NCI-H345 treated with DMSO at 0.1 percent for 48 hours (cell line): ENCODE measurements at regions not wholly inside any gene's neighbourhood (a gene's known extent, or its start where the extent isn't known, plus 50 kb on each side); places are given as distances from the start of the nearest gene placed in this dataset.
A peak's percentile ranks its signal among the peaks of the same experiment; 100 is the strongest.

Source experiments
- DNase-seq: peaks from one replicate; lab custom pipeline; 2025; ENCODE audit not compliant: unreplicated experiment; lab: John Stamatoyannopoulos, UW

DNA sequence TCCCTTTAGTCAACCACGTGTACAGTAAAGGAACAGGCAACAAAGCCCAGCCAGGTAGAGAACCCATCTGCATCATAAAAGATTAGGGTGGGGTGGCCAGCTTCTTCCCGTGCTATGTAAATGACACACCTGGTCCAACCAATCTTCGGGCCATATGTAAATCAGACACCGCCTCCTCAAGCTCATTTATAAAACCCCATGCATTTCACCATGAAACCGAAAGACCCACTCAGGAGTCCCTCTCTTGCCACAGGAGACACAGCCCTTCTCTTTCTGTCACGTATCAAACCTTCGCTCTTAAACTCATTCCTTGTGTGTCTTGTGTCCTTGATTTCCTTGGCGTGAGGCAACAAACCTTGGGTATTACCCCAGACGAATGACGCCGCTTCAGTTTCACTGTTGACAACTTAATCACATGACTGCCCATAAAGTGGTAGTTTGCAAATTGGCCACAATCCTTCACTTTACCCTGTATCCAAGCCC lies 59.8 kb upstream of the TBPL2 start:
- no peak for DNase-seq

DNA sequence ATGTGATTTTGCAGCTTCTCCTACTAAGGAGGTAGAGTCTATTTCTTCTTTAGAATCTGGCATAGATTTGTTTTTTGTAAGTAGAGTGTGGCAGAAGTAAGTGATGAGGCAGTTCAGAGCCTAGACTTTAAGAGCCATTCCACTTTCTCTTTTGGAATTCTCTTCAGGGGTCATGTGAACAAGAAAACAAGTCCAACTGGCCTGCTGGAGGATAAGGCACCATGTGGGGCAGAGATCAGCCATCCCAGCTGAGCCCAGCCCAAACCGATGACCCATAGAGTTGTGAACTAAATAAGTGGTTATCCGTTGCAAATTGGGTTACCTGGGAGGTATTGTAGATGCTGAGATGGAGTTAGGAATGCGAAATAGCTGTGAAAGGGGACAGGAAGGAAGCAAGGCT lies 60.3 kb upstream of the TBPL2 start:
- DNase-seq: no peak

DNA sequence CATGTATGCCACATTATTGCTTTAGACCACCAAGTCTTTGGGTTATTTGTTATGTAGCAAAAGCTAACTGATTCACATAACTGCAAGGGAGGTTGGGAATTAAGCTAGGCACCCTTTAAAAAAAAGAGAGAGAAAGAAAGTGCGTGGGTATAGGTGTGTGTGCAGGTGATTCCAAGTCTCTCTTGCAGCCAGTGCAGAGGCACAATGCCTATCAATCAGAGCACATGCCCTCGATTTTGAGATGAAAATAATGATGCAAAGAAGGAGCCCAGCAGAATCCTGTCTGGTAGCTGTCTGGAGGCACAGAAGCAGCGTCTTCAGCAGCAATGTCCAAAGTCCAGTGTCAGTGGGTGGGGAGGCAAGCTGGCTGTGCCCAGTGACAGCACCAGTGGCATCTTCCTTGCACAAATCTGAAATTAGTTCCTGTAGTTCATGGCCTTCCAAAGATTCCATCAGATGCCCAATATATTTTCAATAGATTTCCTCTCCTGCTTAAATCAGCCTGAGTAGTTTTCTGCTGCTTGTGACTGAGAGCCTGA lies 62.4 kb upstream of the TBPL2 start:
- no peak for DNase-seq

DNA sequence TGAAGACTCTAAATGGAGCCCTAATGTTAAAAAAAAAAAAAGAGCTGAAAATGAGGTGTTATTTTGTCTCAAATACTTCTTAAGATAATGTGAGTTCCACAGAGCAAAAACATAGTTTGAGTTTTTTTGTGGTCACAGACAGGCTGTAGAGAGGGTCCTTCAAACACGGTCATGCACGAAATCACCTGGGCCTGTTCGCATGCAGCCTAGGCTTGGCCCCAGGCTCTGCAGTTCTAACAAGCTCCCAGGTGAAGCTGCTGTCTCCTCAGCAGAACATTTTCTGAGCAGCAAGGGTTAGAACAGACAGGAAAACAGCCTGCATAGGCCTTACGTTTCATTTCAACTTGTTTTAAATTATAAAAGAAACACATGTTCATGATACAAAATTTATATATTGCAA lies 65.4 kb upstream of the TBPL2 start:
- peak; percentile 14 for DNase-seq

DNA sequence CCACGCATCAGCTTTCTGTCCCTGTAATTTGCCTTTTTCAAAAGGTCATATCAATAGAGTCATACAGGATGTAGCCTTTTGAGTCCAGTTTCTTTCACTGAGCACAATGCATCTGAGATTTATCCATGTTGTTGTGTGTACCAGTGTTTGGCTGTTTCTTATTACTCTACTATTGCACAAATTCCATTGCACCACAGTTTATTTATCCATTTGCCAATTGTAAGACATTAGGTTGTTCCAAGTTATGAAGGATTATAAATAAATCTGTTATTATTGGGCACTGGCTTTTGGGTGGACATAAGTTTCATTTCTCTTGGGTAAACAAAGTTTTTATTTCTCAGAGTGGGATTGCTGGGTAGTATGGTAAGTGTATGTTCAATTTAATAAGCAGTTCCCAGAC lies 68.3 kb upstream of the TBPL2 start:
- DNase-seq: no peak

DNA sequence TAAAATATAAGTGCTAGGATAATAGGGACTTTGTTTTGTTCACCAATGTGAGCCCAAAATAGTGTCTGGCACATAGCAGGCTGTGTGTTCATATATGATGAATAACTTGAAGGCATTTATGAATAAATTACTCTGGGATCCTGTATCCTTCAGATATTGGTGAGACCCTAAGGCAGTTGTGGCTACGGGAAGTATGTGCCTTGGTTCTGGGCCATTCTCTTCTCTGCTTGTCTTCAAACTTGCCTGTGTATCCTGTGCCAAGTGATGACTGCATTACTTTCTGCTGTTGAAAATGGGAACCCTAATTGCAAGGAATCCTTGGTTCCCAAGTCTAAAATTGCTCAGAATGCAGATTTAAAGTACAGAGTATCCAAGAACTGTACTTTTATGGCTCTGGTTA lies 67.6 kb upstream of the KTN1 start:
- DNase-seq: no peak

DNA sequence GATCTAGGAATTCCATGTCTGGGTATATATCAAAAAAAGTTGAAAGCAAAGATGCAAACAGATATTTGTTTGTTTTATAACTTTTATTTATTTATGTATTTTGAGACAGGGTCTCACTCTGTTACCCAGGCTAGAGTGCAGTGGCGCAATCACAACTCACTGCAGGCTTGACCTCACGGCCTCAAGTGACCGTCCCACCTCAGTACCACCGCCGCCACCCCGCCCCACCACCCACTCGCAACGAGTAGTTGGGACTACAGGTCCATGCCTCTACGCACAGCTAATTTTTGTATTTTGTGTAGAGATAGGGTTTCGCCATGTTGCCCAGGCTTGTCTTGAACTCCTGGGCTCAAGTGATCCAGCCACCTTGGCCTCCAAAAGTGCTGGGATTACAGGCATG lies 66.5 kb upstream of the KTN1 start:
- DNase-seq: no peak

DNA sequence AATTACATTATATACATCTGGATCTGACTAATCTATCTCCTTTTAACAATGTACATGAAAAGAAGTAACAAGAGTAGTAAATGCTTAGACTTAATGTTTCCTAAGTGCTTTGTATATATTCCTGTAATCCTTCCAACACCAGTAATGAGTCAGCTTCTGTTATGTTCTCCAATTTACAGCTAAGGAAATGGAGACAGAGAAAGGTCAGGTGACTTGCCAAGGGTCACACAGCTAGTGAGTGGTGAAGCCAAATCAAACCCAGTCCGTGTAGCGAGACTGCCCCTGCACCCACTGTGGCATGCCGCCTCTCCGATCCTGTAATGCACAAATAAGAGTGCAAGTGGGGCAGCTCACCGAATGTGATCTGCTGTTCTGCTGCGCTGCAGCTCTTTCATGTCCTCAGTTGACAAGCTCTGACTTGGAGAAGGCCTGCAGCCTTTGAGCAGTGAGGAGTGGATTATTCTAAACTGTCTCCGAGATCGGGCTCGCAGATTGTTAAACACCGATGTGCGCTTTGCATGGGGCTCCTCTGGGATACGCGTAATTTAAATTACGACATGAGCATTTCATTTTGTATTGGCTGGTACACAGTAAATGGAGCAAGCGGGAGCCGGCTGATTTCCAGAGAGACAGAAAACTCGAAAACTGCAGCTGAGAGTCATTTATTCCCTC lies 65.1 kb upstream of the KTN1 start:
- no peak for DNase-seq

DNA sequence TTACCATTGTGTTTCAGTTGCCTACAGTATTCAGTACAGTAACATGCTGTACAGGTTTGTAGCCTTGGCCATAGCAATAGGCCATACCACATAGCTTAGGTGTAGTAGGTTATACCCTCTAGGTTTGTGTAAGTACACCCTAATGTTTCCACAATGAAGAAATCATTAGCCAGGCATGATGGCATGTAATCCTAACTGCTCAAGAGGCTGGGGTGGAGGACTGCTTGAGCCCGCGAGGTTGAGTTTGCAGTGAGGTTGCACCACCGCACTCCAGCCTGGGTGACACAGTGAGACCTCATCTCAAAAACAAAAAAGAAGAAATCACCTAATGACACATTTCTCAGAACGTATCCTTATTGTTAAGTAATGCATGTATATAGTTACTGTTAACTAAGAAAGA lies 63.2 kb upstream of the KTN1 start:
- no peak for DNase-seq

DNA sequence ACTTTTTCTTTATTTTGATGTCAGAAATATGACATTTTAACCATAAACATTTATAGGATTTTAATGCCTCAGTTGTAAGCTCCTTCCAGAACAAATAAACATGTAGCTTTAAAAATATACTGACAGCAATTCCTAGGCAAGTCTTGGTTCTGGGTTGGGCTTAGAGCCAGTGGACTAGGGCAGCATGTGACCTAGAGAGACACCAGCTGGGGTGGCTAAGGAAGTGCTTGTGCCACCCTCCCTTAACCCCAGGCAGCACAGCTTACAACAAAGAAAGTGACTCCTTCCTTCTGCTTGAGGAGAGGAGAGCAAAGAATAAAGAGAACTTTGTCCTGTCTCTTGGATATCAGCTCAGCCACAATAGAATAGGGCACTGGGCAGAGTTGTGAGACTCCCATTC lies 61.6 kb upstream of the KTN1 start:
- DNase-seq: no peak

DNA sequence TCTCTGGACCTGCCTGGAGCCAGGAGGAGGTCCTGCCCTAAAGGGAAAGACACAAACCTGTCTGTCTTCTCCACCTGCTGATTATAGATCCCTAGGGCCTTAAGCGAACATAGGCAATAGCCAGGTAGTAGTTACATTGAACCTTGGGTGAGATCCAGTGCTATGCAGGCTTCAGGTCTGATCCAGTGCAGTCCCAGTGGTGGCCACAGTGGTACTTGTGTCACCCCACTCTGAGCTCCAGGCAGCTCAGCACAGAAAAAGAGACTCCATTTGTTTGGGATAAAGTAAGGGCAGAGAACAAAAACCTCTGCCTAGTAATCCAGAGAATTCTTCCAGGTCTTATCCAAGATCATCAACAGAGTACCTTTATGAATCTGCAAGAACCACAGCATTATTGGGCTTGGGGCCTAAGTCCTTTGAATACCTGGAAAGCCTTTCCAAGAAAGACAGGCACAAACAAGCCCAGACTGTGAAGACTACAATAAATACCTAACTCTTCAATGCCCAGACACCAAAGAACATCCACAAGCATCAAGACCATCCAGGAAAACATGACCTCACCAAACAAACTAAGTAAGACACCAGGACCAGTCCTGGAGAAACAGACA lies 60.4 kb upstream of the KTN1 start:
- DNase-seq: no peak

DNA sequence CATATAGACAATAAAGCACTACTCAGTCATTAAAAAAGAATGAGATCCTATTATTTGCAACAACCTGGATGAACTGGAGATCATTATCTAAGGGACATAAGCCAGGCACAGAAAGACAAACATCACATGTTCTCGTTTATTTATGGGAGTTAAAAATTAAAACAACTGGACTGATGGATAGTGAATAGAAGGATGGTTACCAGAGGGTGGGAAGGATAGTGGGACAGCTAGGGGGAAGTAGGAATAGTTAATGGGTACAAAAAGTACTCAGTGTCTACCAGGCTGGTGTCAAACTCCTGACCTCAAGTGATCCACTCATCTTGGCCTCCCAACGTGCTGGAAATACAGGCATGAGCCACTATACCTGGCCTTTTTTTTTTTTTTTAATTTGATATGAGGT lies 56.7 kb upstream of the KTN1 start:
- DNase-seq: no peak
